GM12878 (cell line): ENCODE measurements at regions not wholly inside any gene's neighbourhood (a gene's known extent, or its start where the extent isn't known, plus 50 kb on each side); places are given as distances from the start of the nearest gene placed in this dataset.

Experiments
- ATF3 ChIP-seq: IDR thresholded peaks from 2 replicates; pipeline ENCODE4 v1.6.1; 2011; ENCODE audit warnings: low read depth, mild to moderate bottlenecking, low read length, moderate library complexity, borderline replicate concordance; ENCODE audit errors: extremely low read depth
- BHLHE40 ChIP-seq, 2 experiments: fragments of 450-650 bp in 1 of 2; IDR thresholded peaks; 2 replicates each; pipeline ENCODE4 v1.6.1; 2011 to 2017; ENCODE audit warnings: low read depth in 2 of 2, borderline replicate concordance in 1 of 2, improper control_type of control experiment in 1 of 2, low read length in 1 of 2, mild to moderate bottlenecking in 1 of 2
- CREM ChIP-seq: IDR thresholded peaks from 2 replicates; pipeline ENCODE4 v1.6.1; 2014; ENCODE audit warnings: antibody characterized with exemption, low read depth
- CTCF ChIP-seq, 3 experiments: IDR thresholded peaks in 2 of 3; conservative IDR thresholded peaks in 1 of 3; 2 replicates each; pipeline ENCODE4 v1.5.1; 2011; ENCODE audit warnings: low read depth in 3 of 3, low read length in 3 of 3, mild to moderate bottlenecking in 3 of 3, control low read depth in 2 of 3, moderate library complexity in 2 of 3, inconsistent platforms in 1 of 3, mixed read lengths in 1 of 3; ENCODE audit not compliant: control insufficient read depth in 2 of 3, insufficient read depth in 1 of 3; ENCODE audit errors: extremely low read depth in 1 of 3
- EP300 ChIP-seq, 2 experiments: fragments of 150-350 bp in 1 of 2; IDR thresholded peaks; 2 replicates each; pipeline ENCODE4 v1.6.1; 2011 to 2012; ENCODE audit warnings: low read depth in 2 of 2, low read length in 2 of 2, borderline replicate concordance in 1 of 2, improper control_type of control experiment in 1 of 2, inconsistent platforms in 1 of 2; ENCODE audit not compliant: control insufficient read depth in 1 of 2
- SUZ12 ChIP-seq: fragments of 200-600 bp; sonication (generic); IDR thresholded peaks from one replicate; pipeline ENCODE4 v1.6.1; 2018; ENCODE audit warnings: antibody characterized with exemption, mild to moderate bottlenecking; ENCODE audit not compliant: unreplicated experiment

- no peak for TF ChIP-seq CREM
- TF ChIP-seq CTCF (IDR thresholded peaks at IDR 0.05 in 2 of 3, conservative IDR thresholded peaks at IDR 0.05 in 1 of 3; ENCODE audit: control insufficient read depth in 2 of 3, extremely low read depth in 1 of 3, insufficient read depth in 1 of 3, low read depth in 3 of 3, low read length in 3 of 3) = no peak
- TF ChIP-seq EP300 (IDR thresholded peaks at IDR 0.05; ENCODE audit: borderline replicate concordance in 1 of 2, control insufficient read depth in 1 of 2, low read depth in 2 of 2, low read length in 2 of 2) = no peak
- no peak for TF ChIP-seq SUZ12
- TF ChIP-seq BHLHE40 (IDR thresholded peaks at IDR 0.05; ENCODE audit: borderline replicate concordance in 1 of 2, low read depth in 2 of 2, low read length in 1 of 2) = no peak
- TF ChIP-seq ATF3 = no peak
Observed at GRCh38 chr2:238638982-238639628, 208.8 kb upstream of the TWIST2 start.
